ENCODE measurements at regions not wholly inside any gene's neighbourhood (a gene's known extent, or its start where the extent isn't known, plus 50 kb on each side); places are given as distances from the start of the nearest gene placed in this dataset.
"Not testable (repeated sequence)": the region's sequence is repeated elsewhere in the genome, so short reads cannot be mapped to it uniquely, and the experiment has no call there.

DNA sequence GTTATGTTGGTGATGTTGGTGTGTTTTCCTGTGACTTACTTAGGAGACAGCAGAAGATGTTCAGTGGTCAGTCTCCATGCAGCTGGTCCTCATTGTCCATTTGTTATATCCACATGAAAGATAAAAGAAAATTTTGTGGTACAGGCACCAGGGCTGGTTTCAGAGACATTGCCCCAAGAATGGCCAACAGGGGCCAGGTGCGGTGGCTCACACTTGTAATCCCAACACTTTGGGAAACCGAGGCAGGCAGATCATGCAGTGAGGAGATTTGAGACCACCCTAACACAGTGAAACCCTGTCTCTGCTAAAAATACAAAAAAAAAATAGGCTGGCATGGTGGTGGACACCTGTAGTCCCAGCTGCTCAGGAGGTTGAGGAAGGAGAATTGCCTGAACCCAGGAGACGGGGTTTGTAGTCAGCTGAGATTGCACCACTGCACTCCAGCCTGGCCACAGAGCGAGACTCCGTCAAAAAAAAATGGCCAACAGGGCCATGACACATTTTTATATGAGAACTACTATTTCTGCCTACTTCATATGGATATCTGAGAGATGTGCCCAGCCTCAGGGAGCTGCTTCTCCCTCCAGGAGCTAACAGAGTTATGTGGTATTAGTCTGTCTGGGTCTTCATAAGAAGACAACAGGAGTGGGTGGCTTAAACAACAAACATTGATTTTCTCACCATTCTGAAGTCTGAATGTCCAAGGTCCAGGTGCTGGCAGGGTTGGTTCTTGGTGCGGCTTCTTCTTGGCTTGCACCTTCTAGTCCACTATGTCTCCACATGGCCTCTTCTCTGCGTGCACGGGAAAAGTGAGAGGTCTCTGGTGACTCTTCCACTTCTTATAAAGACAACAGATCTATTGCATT lies 821.7 kb downstream of the TMEM121 start:
- DNase-seq (ENCODE audit: low spot score in 2 of 2), result no peak
- TF ChIP-seq CTCF (IDR thresholded peaks at IDR 0.05), result no peak
- no peaks in the 10 kb centered on the region for H3K4me1 ChIP-seq
- no peak overlapping the region for H3K27ac ChIP-seq
- intact Hi-C loops (cut with DNase I), result no loop called here
- no peaks in the 10 kb centered on the region for H3K9me3 ChIP-seq
- no peak overlapping the region for H3K4me3 ChIP-seq
- H3K27me3 ChIP-seq, result no peaks in the 10 kb centered on the region
- no peaks in the 10 kb centered on the region for H3K36me3 ChIP-seq

DNA sequence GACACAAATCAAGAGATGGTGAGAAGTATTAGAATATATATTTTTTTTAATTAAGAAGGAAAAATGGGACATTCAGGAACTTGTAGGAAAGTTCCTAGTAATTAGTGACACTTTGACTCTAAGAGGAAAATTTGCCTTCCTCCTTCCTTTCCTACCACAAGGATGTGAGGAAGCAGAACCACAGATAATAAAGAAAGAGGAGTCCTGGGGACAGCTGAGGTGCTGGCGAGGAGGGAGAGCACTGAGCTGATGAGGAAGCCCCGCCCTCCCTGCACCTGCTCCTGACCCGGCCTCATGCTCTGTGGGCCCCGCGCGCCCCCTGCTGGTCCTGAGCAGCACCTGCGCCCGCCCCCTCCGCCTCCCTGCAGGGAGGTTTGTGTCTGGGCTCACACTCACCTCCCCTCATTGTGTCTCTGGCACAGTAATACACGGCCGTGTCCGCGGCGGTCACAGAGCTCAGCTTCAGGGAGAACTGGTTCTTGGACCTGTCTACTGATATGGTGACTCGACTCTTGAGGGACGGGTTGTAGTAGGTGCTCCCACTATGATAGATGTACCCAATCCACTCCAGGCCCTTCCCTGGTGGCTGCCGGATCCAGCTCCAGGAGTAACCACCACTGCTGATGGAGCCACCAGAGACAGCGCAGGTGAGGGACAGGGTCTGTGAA lies 822.6 kb downstream of the TMEM121 start:
- H3K36me3 ChIP-seq; H3K4me3 ChIP-seq; H3K9me3 ChIP-seq; H3K27me3 ChIP-seq; intact Hi-C loops (cut with DNase I); DNase-seq (ENCODE audit: low spot score in 2 of 2); H3K27ac ChIP-seq; H3K4me1 ChIP-seq: not testable (repeated sequence)
- TF ChIP-seq CTCF (IDR thresholded peaks at IDR 0.05), result peak in 2 of 3 experiments; percentile 7 to 12

GRCh38 chr14:106349678-106350457 lies 823.5 kb downstream of the TMEM121 start:
- H3K27me3 ChIP-seq; H3K36me3 ChIP-seq; H3K4me3 ChIP-seq; H3K4me1 ChIP-seq; intact Hi-C loops (cut with DNase I); H3K9me3 ChIP-seq; DNase-seq (ENCODE audit: low spot score in 2 of 2); H3K27ac ChIP-seq: not testable (repeated sequence)

- H3K4me1 ChIP-seq; H3K27ac ChIP-seq; H3K27me3 ChIP-seq; H3K4me3 ChIP-seq; H3K36me3 ChIP-seq; H3K9me3 ChIP-seq; DNase-seq (ENCODE audit: low spot score in 2 of 2); intact Hi-C loops (cut with DNase I): not testable (repeated sequence)
Observed at GRCh38 chr14:106355007-106355791, 828.8 kb downstream of the TMEM121 start.

DNA sequence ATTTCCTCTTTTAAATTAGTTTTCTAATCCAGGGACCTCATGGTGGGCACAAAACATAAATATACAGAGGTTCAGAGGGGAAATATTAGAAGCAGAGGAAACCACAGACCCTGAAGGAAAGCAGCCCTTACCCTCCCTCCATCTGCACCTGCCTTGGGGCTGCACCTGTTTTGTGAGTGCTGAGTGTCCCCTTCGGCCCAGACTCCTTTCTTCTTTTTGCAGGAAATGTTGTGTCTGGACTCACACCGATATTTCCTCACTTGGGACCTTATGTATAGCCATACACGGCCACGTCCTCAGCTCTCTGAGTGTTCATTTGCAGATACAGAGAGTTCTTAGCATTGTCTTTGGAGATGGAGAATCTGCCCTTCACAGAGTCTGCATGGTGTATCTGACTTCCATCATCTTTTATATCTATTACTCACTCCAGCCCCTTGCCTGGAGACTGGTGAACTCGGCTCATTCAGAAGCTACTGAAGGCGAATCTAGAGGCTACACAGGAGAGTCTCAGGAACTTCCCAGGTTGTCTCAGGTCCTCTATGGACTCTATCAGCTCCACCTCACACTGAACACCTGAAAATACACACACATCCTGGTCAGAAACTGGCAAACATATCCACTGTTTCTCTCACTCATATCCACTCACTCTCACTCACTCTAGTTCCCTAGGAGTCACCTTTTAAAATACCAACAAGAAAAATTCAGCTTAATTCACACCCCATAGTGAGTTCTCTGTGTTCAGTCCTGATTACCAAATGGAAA lies 829.7 kb downstream of the TMEM121 start:
- H3K36me3 ChIP-seq; intact Hi-C loops (cut with DNase I); H3K9me3 ChIP-seq; H3K27me3 ChIP-seq; H3K4me1 ChIP-seq; H3K4me3 ChIP-seq; DNase-seq (ENCODE audit: low spot score in 2 of 2); H3K27ac ChIP-seq: not testable (repeated sequence)

DNA sequence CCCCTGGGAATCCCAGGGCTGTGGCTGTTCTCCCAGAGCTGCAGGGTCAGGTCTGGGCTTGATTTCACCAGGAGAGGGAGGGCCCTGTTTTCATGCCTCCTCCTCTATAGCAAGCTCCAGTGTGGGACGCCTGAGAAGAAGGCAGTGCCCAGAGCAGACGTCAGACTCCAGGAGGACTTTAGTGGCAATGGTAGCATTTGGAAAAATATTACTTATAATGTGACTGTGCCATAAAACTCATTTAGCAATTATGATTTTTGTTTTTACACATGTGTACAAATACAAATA lies 830.2 kb downstream of the TMEM121 start:
- H3K27me3 ChIP-seq; H3K4me3 ChIP-seq; H3K36me3 ChIP-seq; DNase-seq (ENCODE audit: low spot score in 2 of 2); H3K9me3 ChIP-seq; H3K27ac ChIP-seq; intact Hi-C loops (cut with DNase I); H3K4me1 ChIP-seq: not testable (repeated sequence)

GRCh38 chr14:106359157-106359887 lies 832.9 kb downstream of the TMEM121 start:
- DNase-seq (ENCODE audit: low spot score in 2 of 2); H3K27me3 ChIP-seq; intact Hi-C loops (cut with DNase I); H3K9me3 ChIP-seq; H3K36me3 ChIP-seq; H3K4me3 ChIP-seq; H3K4me1 ChIP-seq; H3K27ac ChIP-seq: not testable (repeated sequence)

DNA sequence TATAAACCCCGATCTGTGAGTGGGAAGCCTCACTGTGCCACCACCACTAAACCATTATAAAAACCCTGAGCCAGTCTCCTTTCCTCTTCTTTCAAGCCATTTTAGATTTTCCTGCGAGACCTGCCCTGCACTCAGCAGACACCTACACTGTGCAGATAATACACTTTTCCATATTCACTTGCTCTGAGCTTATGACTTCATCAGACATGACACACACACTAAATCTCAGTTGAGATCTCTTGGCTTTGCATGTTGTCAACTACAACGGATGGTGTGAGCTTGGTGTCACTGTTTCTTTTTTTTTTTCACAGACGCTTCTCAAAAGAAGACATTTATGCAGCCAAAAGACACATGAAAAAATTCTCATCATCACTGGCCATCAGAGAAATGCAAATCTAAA lies 839.0 kb downstream of the TMEM121 start:
- intact Hi-C loops (cut with DNase I); H3K4me3 ChIP-seq; H3K4me1 ChIP-seq; H3K27me3 ChIP-seq; H3K9me3 ChIP-seq; H3K36me3 ChIP-seq; H3K27ac ChIP-seq; DNase-seq (ENCODE audit: low spot score in 2 of 2): not testable (repeated sequence)

- H3K9me3 ChIP-seq; H3K27me3 ChIP-seq; H3K27ac ChIP-seq; H3K4me3 ChIP-seq; H3K4me1 ChIP-seq; DNase-seq (ENCODE audit: low spot score in 2 of 2); intact Hi-C loops (cut with DNase I); H3K36me3 ChIP-seq: not testable (repeated sequence)
Observed at GRCh38 chr14:106365894-106366293, 839.5 kb downstream of the TMEM121 start.

GRCh38 chr14:106366971-106367370 lies 840.6 kb downstream of the TMEM121 start:
- intact Hi-C loops (cut with DNase I); H3K4me1 ChIP-seq; H3K9me3 ChIP-seq; H3K4me3 ChIP-seq; H3K27ac ChIP-seq; DNase-seq (ENCODE audit: low spot score in 2 of 2); H3K36me3 ChIP-seq; H3K27me3 ChIP-seq: not testable (repeated sequence)

Measured in ascending aorta (tissue), 2 donors.